Stomach (tissue), 8 donors: ENCODE measurements at regions not wholly inside any gene's neighbourhood (a gene's known extent, or its start where the extent isn't known, plus 50 kb on each side); places are given as distances from the start of the nearest gene placed in this dataset.

ENCODE experiments used
- DNase-seq, 2 donors: peaks; one replicate each; pipeline versions ENCODE4 v3.0.0 to v3.0.0-alpha.2; 2013 to 2019
- H3K27ac ChIP-seq, 5 donors: fragments of 200-600 bp in 4 of 5; sonication (generic) in 4 of 5; one replicate each; pipeline ENCODE4 v1.5.1; 2013 to 2019; ENCODE audit warnings: mild to moderate bottlenecking in 1 of 5, moderate library complexity in 1 of 5
- H3K27me3 ChIP-seq, 3 donors: fragments of 200-600 bp; sonication (generic); one replicate each; pipeline ENCODE4 v1.5.1; 2017 to 2019; ENCODE audit warnings: mixed run types in 1 of 3
- H3K36me3 ChIP-seq, 4 donors: fragments of 200-600 bp; sonication (generic); 1 replicate in 3 of 4; 2 replicates in 1 of 4; pipeline ENCODE4 v1.5.1; 2016 to 2019
- H3K4me1 ChIP-seq, 4 donors: fragments of 200-600 bp; sonication (generic); one replicate each; pipeline ENCODE4 v1.5.1; 2016 to 2019
- H3K4me3 ChIP-seq, 4 donors: fragments of 200-600 bp; sonication (generic) in 3 of 4; one replicate each; pipeline ENCODE4 v1.5.1; 2016 to 2019; ENCODE audit warnings: mild to moderate bottlenecking in 1 of 4
- H3K9me3 ChIP-seq, 4 donors: fragments of 200-600 bp; sonication (generic); one replicate each; pipeline ENCODE4 v1.5.1; 2016 to 2019
- CTCF ChIP-seq, 7 experiments: fragments of 450-650 bp in 4 of 7; fragments of 200-600 bp in 3 of 7; sonication (generic) in 3 of 7; IDR thresholded peaks; one replicate each; pipeline ENCODE4 v1.5.1; 2016 to 2019; ENCODE audit warnings: antibody characterized with exemption in 7 of 7, control low read depth in 2 of 7, mild to moderate bottlenecking in 1 of 7
- EP300 ChIP-seq: sonication (generic); formaldehyde crosslinking; IDR thresholded peaks from one replicate; pipeline ENCODE4 v1.6.1; 2017; ENCODE audit warnings: antibody characterized with exemption
- POLR2A ChIP-seq, 4 donors: fragments of 450-650 bp; IDR thresholded peaks; one replicate each; pipeline ENCODE4 v1.6.1; 2016; ENCODE audit warnings: antibody characterized with exemption in 4 of 4, control low read depth in 2 of 4, mild to moderate bottlenecking in 1 of 4, moderate library complexity in 1 of 4
- POLR2AphosphoS5 ChIP-seq, 3 donors: sonication (generic); formaldehyde crosslinking; IDR thresholded peaks; one replicate each; pipeline ENCODE4 v1.6.1; 2016; ENCODE audit warnings: antibody characterized with exemption in 3 of 3
- WGBS, 5 donors: extraction: QIAGEN DNeasy Blood & Tissue Kit in 3 of 5; methylation state at CpG; one replicate each; pipeline versions ENCODE4 v1.1.5 to v1.1.7; 2013 to 2018; 5-methylcytosine and 5-hydroxymethylcytosine counted together
- intact Hi-C: fragments of 100-400 bp; cut with DNase I; formaldehyde crosslinking; loops from one replicate; pipeline ENCODE4 v1.15.1; 2023; ENCODE audit warnings: low total_unique reads
- donor health status: healthy with polysubstance abuse.
- donor health status: Bipolar disorder and iron deficiency.
- donor health status: healthy.

DNA sequence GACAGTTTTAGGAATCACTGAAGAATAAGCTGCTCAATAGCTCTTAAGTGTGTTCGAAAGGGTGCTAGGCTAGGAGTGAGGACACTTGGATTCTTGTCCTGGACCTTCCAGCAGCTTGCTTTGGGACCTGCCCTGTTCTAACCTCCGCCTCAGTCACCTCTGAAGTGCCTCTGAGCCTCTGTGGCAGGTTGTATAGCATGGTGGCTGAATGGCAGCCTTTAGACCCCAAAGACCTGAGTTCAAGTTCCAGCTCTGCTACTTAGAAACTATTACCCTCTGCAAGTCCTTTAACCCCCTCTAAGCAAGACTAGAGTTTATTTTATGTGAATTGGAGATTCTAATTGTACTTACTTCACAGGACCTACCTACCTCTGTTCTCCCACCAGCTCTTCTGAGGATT is 81.5 kb downstream of the RRAGC start:
- WGBS, 5 donors: 82 to 90% (median 89%) methylated on average over 2 of the region's 2 CpGs
- no peak overlapping the region for H3K4me3 ChIP-seq
- H3K36me3 ChIP-seq: no peaks in the 10 kb centered on the region
- no peak overlapping the region for H3K27ac ChIP-seq
- H3K27me3 ChIP-seq: peaks cover 0 to 62% (median 16%) of the 10 kb centered on the region in 3 donors
- no peak for TF ChIP-seq CTCF (IDR thresholded peaks at IDR 0.05)
- no peak for TF ChIP-seq POLR2AphosphoS5 (IDR thresholded peaks at IDR 0.05)
- no peak for TF ChIP-seq EP300
- no peak for TF ChIP-seq POLR2A (IDR thresholded peaks at IDR 0.05)
- no peaks in the 10 kb centered on the region for H3K9me3 ChIP-seq
- DNase-seq: no peak
- intact Hi-C loops: no loop called here
- no peaks in the 10 kb centered on the region for H3K4me1 ChIP-seq

GRCh38 chr1:38777464-38777957 is 82.1 kb downstream of the RRAGC start:
- Histone ChIP-seq H3K27me3 (peaks cover 0 to 56% (median 14%) of the 10 kb centered on the region in 3 donors), H3K36me3 (no peaks in the 10 kb centered on the region), H3K9me3 (no peaks in the 10 kb centered on the region), H3K4me1 (no peaks in the 10 kb centered on the region), H3K27ac (no peak overlapping the region), H3K4me3 (no peak overlapping the region)
- no peak for TF ChIP-seq EP300
- no peak for TF ChIP-seq CTCF (IDR thresholded peaks at IDR 0.05)
- TF ChIP-seq POLR2A (IDR thresholded peaks at IDR 0.05): no peak
- TF ChIP-seq POLR2AphosphoS5 (IDR thresholded peaks at IDR 0.05): no peak
- intact Hi-C loops: no loop called here
- WGBS, 5 donors: 57 to 67% (median 64%) methylated on average over 6 of the region's 6 CpGs
- no peak for DNase-seq

- Histone ChIP-seq H3K9me3 (no peaks in the 10 kb centered on the region), H3K27ac (no peak overlapping the region), H3K27me3 (peaks cover 0 to 47% (median 5%) of the 10 kb centered on the region in 3 donors), H3K4me3 (no peak overlapping the region), H3K4me1 (no peaks in the 10 kb centered on the region), H3K36me3 (no peaks in the 10 kb centered on the region)
- no peak for DNase-seq
- intact Hi-C loops: no loop called here
- TF ChIP-seq CTCF (IDR thresholded peaks at IDR 0.05): no peak
- no peak for TF ChIP-seq EP300
- TF ChIP-seq POLR2A (IDR thresholded peaks at IDR 0.05): no peak
- TF ChIP-seq POLR2AphosphoS5 (IDR thresholded peaks at IDR 0.05): no peak
These were observed 83.0 kb downstream of the RRAGC start for GRCh38 chr1:38776466-38777065.

DNA sequence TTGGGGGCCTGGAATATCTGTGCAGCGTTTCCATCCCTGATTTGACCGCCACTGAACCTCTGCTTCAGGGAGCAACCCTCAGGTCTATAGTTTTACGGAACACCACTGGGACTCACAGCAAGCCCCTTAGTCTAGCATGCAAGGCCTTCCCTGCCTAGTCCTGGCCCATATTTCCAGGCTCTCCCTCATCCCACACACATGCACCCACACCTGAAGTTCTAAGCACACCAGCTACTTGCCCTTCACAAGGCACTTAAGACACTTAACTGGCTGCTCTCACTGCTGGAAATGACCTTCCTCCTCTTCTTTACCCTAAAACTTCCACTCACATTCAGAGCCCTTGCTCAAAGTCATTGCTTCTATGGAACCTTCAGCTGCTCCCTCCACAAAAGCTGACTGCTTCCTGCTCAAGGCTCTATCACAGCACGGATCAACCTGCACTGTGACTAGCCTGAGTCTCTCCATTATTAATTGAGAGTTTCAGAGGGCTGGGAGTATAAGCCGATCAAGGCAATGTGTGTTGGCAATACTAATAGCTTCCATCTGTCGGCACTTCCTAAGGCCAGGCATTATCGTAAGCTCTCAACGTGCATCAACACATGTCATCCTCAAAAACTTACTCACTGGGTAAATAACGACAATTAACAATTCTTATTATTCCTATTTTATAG is 84.3 kb downstream of the RRAGC start:
- TF ChIP-seq POLR2A (IDR thresholded peaks at IDR 0.05) (no peak), CTCF (IDR thresholded peaks at IDR 0.05) (no peak), EP300 (no peak), POLR2AphosphoS5 (IDR thresholded peaks at IDR 0.05) (no peak)
- Histone ChIP-seq H3K36me3 (no peaks in the 10 kb centered on the region), H3K27me3 (peaks cover 0 to 36% (median 3%) of the 10 kb centered on the region in 3 donors), H3K9me3 (no peaks in the 10 kb centered on the region), H3K4me3 (no peak overlapping the region), H3K27ac (no peak overlapping the region), H3K4me1 (no peaks in the 10 kb centered on the region)
- DNase-seq: no peak
- intact Hi-C loops: no loop called here
- WGBS, 5 donors: 75 to 86% (median 80%) methylated on average over 9 of the region's 9 CpGs
